ENCODE measurements at regions not wholly inside any gene's neighbourhood (a gene's known extent, or its start where the extent isn't known, plus 50 kb on each side); places are given as distances from the start of the nearest gene placed in this dataset.

DNA sequence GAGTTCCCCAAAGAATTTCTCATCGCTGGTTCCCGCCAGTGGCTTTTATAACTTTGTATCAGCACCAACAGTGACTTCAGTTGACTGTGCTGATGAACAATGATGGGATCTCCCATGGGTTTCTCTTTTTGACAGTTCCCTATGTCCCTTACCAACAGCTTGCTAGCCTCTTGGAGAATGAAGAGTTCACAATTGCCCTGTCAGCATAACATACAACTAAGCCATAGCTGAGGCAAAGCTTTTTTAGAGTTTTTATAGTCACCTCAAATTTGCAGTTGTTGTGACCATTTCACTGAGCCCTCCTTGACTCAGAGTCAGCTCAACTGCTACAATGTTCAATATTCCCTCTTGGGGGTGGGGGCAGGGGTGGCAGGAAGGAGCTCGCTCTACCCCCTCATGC, 179.8 kb downstream of the TFEC start:
- no peak for TF ChIP-seq POLR2A (IDR thresholded peaks at IDR 0.05)
- TF ChIP-seq, protein P1, sequence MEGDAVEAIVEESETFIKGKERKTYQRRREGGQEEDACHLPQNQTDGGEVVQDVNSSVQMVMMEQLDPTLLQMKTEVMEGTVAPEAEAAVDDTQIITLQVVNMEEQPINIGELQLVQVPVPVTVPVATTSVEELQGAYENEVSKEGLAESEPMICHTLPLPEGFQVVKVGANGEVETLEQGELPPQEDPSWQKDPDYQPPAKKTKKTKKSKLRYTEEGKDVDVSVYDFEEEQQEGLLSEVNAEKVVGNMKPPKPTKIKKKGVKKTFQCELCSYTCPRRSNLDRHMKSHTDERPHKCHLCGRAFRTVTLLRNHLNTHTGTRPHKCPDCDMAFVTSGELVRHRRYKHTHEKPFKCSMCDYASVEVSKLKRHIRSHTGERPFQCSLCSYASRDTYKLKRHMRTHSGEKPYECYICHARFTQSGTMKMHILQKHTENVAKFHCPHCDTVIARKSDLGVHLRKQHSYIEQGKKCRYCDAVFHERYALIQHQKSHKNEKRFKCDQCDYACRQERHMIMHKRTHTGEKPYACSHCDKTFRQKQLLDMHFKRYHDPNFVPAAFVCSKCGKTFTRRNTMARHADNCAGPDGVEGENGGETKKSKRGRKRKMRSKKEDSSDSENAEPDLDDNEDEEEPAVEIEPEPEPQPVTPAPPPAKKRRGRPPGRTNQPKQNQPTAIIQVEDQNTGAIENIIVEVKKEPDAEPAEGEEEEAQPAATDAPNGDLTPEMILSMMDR (IDR thresholded peaks at IDR 0.05): no peak

All from esophagus squamous epithelium (tissue), 4 donors.